GM12878 (cell line): ENCODE measurements at regions not wholly inside any gene's neighbourhood (a gene's known extent, or its start where the extent isn't known, plus 50 kb on each side); places are given as distances from the start of the nearest gene placed in this dataset.
"Not testable (repeated sequence)": the region's sequence is repeated elsewhere in the genome, so short reads cannot be mapped to it uniquely, and the experiment has no call there.

Experiments
- EGR1 ChIP-seq, 2 experiments: IDR thresholded peaks; 1 replicate in 1 of 2; 2 replicates in 1 of 2; pipeline ENCODE4 v1.6.1; 2011 to 2012; ENCODE audit warnings: low read depth in 2 of 2, low read length in 2 of 2, borderline replicate concordance in 1 of 2, mild to moderate bottlenecking in 1 of 2, moderate library complexity in 1 of 2
- EZH2 ChIP-seq: IDR thresholded peaks from 2 replicates; pipeline ENCODE4 v1.6.1; 2012; ENCODE audit warnings: low read depth, mild to moderate bottlenecking, control low read depth, inconsistent platforms, low read length, borderline replicate concordance; ENCODE audit not compliant: control insufficient read depth
- FOS ChIP-seq: IDR thresholded peaks from 3 replicates; pipeline ENCODE4 v1.6.1; 2011; ENCODE audit warnings: borderline replicate concordance; ENCODE audit not compliant: insufficient read length; ENCODE audit errors: extremely low read depth
- KDM1A ChIP-seq: fragments of 200-600 bp; sonication (generic); IDR thresholded peaks from 2 replicates; pipeline ENCODE4 v1.6.1; 2016; ENCODE audit warnings: borderline replicate concordance
- MTA2 ChIP-seq: fragments of 450-650 bp; IDR thresholded peaks from 2 replicates; pipeline ENCODE4 v1.6.1; 2016; ENCODE audit warnings: low read depth, mild to moderate bottlenecking, moderate library complexity
- NRF1 ChIP-seq: conservative IDR thresholded peaks from 2 replicates; pipeline ENCODE4 v1.6.1; 2011; ENCODE audit warnings: mild to moderate bottlenecking, low read depth, low read length, improper control_type of control experiment
- POLR2A ChIP-seq: IDR thresholded peaks from 2 replicates; pipeline ENCODE4 v1.6.1; 2011; ENCODE audit warnings: low read depth, mild to moderate bottlenecking, low read length
- RAD21 ChIP-seq: IDR thresholded peaks from 2 replicates; pipeline ENCODE4 v1.6.1; 2011; ENCODE audit warnings: mild to moderate bottlenecking, low read depth, low read length, moderate library complexity; ENCODE audit not compliant: insufficient read depth
- SIX5 ChIP-seq: IDR thresholded peaks from 2 replicates; pipeline ENCODE4 v1.6.1; 2011; ENCODE audit warnings: mild to moderate bottlenecking, low read depth, low read length, moderate library complexity; ENCODE audit not compliant: severe bottlenecking
- SUPT20H ChIP-seq: IDR thresholded peaks from 2 replicates; pipeline ENCODE4 v1.6.1; 2011; ENCODE audit warnings: low read depth, mild to moderate bottlenecking, low read length, moderate library complexity, borderline replicate concordance; ENCODE audit not compliant: control insufficient read depth
- SUZ12 ChIP-seq: fragments of 200-600 bp; sonication (generic); IDR thresholded peaks from one replicate; pipeline ENCODE4 v1.6.1; 2018; ENCODE audit warnings: antibody characterized with exemption, mild to moderate bottlenecking; ENCODE audit not compliant: unreplicated experiment
- TCF12 ChIP-seq: IDR thresholded peaks from 2 replicates; pipeline ENCODE4 v1.6.1; 2011; ENCODE audit warnings: low read depth, mild to moderate bottlenecking, low read length
- TF ChIP-seq, protein P1 (sequence below): IDR thresholded peaks from 2 replicates; pipeline ENCODE4 v1.6.1; 2012; ENCODE audit warnings: low read depth, low read length, improper control_type of control experiment
- TF ChIP-seq, protein P2 (sequence below), 3 experiments: IDR thresholded peaks in 2 of 3; conservative IDR thresholded peaks in 1 of 3; 2 replicates each; pipeline ENCODE4 v1.5.1; 2011; ENCODE audit warnings: low read depth in 3 of 3, low read length in 3 of 3, mild to moderate bottlenecking in 3 of 3, control low read depth in 2 of 3, moderate library complexity in 2 of 3, inconsistent platforms in 1 of 3, mixed read lengths in 1 of 3; ENCODE audit not compliant: control insufficient read depth in 2 of 3, insufficient read depth in 1 of 3; ENCODE audit errors: extremely low read depth in 1 of 3

DNA sequence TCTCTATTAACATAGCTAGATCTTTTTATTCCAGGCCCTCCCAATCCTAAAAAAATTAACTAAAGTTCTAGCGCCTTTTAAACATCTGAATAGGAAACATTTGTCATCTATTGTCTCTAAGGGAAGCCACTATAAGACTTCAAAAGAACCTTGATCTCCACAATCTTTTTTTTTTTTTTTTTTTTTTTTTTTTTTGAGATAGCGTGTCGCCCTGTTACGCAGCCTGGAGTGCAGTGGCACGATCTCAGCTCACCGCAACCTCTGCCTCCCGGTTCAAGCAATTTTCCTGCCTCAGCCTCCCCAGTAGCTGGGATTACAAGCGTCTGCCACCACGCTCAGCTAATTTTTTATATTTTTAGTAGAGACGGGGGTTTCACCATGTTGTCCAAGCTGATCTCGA is 526.5 kb upstream of the HTR2C start:
- TF ChIP-seq, protein P1, sequence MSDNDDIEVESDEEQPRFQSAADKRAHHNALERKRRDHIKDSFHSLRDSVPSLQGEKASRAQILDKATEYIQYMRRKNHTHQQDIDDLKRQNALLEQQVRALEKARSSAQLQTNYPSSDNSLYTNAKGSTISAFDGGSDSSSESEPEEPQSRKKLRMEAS = not testable (repeated sequence)
- TF ChIP-seq POLR2A; KDM1A; SIX5; EGR1 (IDR thresholded peaks at IDR 0.05; ENCODE audit: borderline replicate concordance in 1 of 2, low read depth in 2 of 2, low read length in 2 of 2); SUPT20H; TCF12; SUZ12; RAD21; FOS; EZH2; NRF1; MTA2: not testable (repeated sequence)
- TF ChIP-seq, protein P2, sequence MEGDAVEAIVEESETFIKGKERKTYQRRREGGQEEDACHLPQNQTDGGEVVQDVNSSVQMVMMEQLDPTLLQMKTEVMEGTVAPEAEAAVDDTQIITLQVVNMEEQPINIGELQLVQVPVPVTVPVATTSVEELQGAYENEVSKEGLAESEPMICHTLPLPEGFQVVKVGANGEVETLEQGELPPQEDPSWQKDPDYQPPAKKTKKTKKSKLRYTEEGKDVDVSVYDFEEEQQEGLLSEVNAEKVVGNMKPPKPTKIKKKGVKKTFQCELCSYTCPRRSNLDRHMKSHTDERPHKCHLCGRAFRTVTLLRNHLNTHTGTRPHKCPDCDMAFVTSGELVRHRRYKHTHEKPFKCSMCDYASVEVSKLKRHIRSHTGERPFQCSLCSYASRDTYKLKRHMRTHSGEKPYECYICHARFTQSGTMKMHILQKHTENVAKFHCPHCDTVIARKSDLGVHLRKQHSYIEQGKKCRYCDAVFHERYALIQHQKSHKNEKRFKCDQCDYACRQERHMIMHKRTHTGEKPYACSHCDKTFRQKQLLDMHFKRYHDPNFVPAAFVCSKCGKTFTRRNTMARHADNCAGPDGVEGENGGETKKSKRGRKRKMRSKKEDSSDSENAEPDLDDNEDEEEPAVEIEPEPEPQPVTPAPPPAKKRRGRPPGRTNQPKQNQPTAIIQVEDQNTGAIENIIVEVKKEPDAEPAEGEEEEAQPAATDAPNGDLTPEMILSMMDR (IDR thresholded peaks at IDR 0.05 in 2 of 3, conservative IDR thresholded peaks at IDR 0.05 in 1 of 3; ENCODE audit: control insufficient read depth in 2 of 3, extremely low read depth in 1 of 3, insufficient read depth in 1 of 3, low read depth in 3 of 3, low read length in 3 of 3) = not testable (repeated sequence)
